A673 (cell line): ENCODE measurements at regions not wholly inside any gene's neighbourhood (a gene's known extent, or its start where the extent isn't known, plus 50 kb on each side); places are given as distances from the start of the nearest gene placed in this dataset.

Experiments used
- BruUV-seq: library from RNA; stranded (reverse); fragments of 400-500 nt; replicated peaks from 2 replicates; lab custom pipeline; 2021; lab: Mats Ljungman, UMichigan
- CTCF ChIA-PET: fragments of 300-600 bp; sonication (Branson Sonifier 250); formaldehyde crosslinking; loops from one replicate; lab custom pipeline; 2022; ENCODE audit warnings: antibody characterized with exemption; lab: Charles Lee
- POLR2A ChIA-PET: fragments of 300-600 bp; sonication (Branson Sonifier 250); formaldehyde crosslinking; loops from one replicate; lab custom pipeline; 2022; ENCODE audit warnings: antibody characterized with exemption; ENCODE audit not compliant: low non-redundant PET; lab: Charles Lee
- DNase-seq: peaks from one replicate; pipeline ENCODE4 v3.0.0-alpha.2; 2015; ENCODE audit warnings: low spot score
- H3K27ac ChIP-seq: fragments of 200-600 bp; sonication (generic); 2 replicates; pipeline ENCODE4 v1.5.1; 2016; ENCODE audit warnings: mixed run types, low read depth, mild to moderate bottlenecking, mixed read lengths, antibody characterized with exemption, low read length; ENCODE audit not compliant: poor library complexity, severe bottlenecking
- H3K27me3 ChIP-seq: fragments of 200-600 bp; sonication (generic); replicated peaks from 2 replicates; pipeline ENCODE4 v1.6.1; 2017; ENCODE audit warnings: mixed run types, low read depth, mild to moderate bottlenecking, mixed read lengths, antibody characterized with exemption, low read length; ENCODE audit not compliant: insufficient read depth, poor library complexity
- H3K36me3 ChIP-seq: fragments of 200-600 bp; sonication (generic); 2 replicates; pipeline ENCODE4 v1.6.1; 2016; ENCODE audit warnings: mixed run types, mild to moderate bottlenecking, mixed read lengths, antibody characterized with exemption, low read length; ENCODE audit not compliant: insufficient read depth, poor library complexity, severe bottlenecking
- H3K4me1 ChIP-seq: fragments of 200-600 bp; sonication (generic); 2 replicates; pipeline ENCODE4 v1.6.1; 2017; ENCODE audit warnings: mixed run types, mild to moderate bottlenecking, mixed read lengths, antibody characterized with exemption, low read length; ENCODE audit not compliant: insufficient read depth, poor library complexity, severe bottlenecking
- H3K4me3 ChIP-seq: fragments of 200-600 bp; sonication (generic); 2 replicates; pipeline ENCODE4 v1.5.1; 2016; ENCODE audit warnings: low read depth, mixed run types, mild to moderate bottlenecking, mixed read lengths, low read length; ENCODE audit not compliant: poor library complexity, severe bottlenecking
- H3K9me3 ChIP-seq: fragments of 200-600 bp; sonication (generic); 2 replicates; pipeline ENCODE4 v1.6.1; 2016; ENCODE audit warnings: mixed run types, low read depth, mild to moderate bottlenecking, mixed read lengths, antibody characterized with exemption, low read length; ENCODE audit not compliant: poor library complexity, severe bottlenecking
- EZH2 ChIP-seq: fragments of 200-600 bp; sonication (generic); IDR thresholded peaks from 2 replicates; pipeline ENCODE4 v1.6.1; 2017; ENCODE audit warnings: borderline replicate concordance, low read depth, mild to moderate bottlenecking, mixed read lengths, antibody characterized with exemption, low read length; ENCODE audit not compliant: poor library complexity, severe bottlenecking
- intact Hi-C: fragments of 100-400 bp; cut with micrococcal nuclease; formaldehyde crosslinking; loops from one replicate; pipeline ENCODE4 v1.10.0; 2022; ENCODE audit not compliant: unreplicated experiment
- TF ChIP-seq, protein P1 (sequence below): fragments of 300-800, 200-600 bp; sonication (generic); conservative IDR thresholded peaks from 2 replicates; pipeline ENCODE4 v1.5.1; 2017; ENCODE audit warnings: low read depth, mild to moderate bottlenecking, antibody characterized with exemption, low read length, moderate library complexity, mixed read lengths

DNA sequence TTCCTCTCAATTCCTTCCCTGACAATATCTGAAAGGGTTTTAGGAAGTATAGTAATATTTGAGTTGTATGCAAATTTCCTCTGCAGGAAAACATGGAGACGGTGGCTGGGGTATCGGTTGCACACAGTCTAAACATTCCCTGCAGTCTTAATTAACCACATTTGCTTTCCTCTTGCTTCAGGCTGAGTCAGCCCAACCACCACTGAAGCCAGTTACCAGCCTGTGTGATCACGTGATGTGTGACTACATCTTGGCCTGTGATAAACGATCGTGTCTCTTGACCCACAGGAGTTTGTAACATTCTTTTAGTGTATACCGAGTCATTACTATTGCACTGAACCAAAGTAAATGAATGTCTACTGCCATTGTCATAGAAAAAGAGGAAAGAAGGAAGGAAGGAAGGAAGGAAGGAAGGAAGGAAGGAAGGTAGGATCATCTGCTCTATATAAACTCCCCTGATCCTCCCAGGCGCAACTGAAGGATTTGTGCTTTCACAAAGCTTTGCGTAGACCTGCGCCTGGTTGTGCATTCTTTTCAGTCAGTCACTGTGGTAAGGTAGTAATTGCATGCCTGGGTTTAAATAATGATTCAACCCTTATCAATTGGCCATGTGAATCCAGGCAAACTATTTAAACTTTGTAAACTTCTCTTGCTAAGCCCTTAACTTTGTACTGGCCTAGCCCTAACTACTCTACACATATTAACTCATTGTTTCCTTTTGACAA lies 280.6 kb upstream of the SALL1 start:
- POLR2A ChIA-PET, result interaction anchor here (0.6 kb wide), 1 partner anchor 242 kb away, joined by 4 read pairs; no protein-coding TSS in a partner anchor

DNA sequence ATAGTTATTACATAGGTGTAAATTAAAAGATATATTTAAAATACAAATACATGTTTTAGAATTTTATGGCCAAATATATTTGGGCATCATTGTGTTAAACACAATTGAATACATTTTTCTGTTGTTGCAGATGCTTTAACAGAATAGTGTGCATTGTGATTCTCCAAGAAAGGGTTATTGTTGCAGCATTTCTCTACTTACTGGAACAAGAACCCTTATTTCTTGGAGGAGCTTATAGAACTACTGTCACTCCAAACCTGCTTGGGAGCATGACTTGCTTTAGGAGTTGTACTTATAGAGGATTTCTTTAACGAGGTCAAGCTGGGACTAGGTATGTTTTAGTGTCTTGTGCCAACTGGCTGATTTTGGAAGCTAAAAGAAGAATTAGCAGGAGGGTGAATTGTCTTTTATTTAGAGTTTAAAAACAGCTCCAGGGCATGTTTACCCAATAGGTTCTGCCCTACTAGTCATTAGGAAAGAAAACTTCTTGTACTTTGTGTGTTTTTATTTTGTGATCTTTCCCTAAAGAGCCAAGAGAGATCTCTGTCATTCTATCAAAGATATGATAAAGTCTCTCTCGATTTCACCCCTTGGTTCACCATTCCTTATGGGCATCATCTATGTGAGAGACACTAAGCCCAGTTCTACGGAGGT lies 279.8 kb upstream of the SALL1 start:
- H3K27me3 ChIP-seq, result no peaks in the 10 kb centered on the region
- TF ChIP-seq EZH2, result no peak
- TF ChIP-seq, protein P1, sequence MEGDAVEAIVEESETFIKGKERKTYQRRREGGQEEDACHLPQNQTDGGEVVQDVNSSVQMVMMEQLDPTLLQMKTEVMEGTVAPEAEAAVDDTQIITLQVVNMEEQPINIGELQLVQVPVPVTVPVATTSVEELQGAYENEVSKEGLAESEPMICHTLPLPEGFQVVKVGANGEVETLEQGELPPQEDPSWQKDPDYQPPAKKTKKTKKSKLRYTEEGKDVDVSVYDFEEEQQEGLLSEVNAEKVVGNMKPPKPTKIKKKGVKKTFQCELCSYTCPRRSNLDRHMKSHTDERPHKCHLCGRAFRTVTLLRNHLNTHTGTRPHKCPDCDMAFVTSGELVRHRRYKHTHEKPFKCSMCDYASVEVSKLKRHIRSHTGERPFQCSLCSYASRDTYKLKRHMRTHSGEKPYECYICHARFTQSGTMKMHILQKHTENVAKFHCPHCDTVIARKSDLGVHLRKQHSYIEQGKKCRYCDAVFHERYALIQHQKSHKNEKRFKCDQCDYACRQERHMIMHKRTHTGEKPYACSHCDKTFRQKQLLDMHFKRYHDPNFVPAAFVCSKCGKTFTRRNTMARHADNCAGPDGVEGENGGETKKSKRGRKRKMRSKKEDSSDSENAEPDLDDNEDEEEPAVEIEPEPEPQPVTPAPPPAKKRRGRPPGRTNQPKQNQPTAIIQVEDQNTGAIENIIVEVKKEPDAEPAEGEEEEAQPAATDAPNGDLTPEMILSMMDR, result no peak
- POLR2A ChIA-PET, result no interaction called here
- no peak for DNase-seq
- H3K4me1 ChIP-seq, result peaks cover 43% of the 10 kb centered on the region
- no peaks in the 10 kb centered on the region for H3K9me3 ChIP-seq
- H3K36me3 ChIP-seq, result no peaks in the 10 kb centered on the region
- peak overlapping the region; percentile 87 for H3K27ac ChIP-seq
- BruUV-seq, result TSS peak; percentile 98
- no peak overlapping the region for H3K4me3 ChIP-seq
- intact Hi-C loops, result loop anchor here (1.0 to 5.0 kb wide), 5 partner anchors 191 to 551 kb away; partner anchors contain the start of gene SALL1
- CTCF ChIA-PET, result no interaction called here

More for the DNA sequence above, 280.6 kb upstream of the SALL1 start:
- TF ChIP-seq EZH2, result no peak
- TF ChIP-seq, protein P1, result no peak
- CTCF ChIA-PET, result interaction anchor here (0.6 kb wide), 1 partner anchor 10 kb away, joined by 11 read pairs; no protein-coding TSS in a partner anchor
- peak; percentile 97 for DNase-seq
- no peaks in the 10 kb centered on the region for H3K9me3 ChIP-seq
- peaks cover 35% of the 10 kb centered on the region for H3K4me1 ChIP-seq
- intact Hi-C loops, result loop anchor here (1.0 to 5.0 kb wide), 6 partner anchors 137 to 551 kb away; partner anchors contain the start of gene SALL1
- BruUV-seq, result no TSS peak
- no peaks in the 10 kb centered on the region for H3K36me3 ChIP-seq
- peak overlapping the region; percentile 87 for H3K27ac ChIP-seq
- no peaks in the 10 kb centered on the region for H3K27me3 ChIP-seq
- H3K4me3 ChIP-seq, result no peak overlapping the region

DNA sequence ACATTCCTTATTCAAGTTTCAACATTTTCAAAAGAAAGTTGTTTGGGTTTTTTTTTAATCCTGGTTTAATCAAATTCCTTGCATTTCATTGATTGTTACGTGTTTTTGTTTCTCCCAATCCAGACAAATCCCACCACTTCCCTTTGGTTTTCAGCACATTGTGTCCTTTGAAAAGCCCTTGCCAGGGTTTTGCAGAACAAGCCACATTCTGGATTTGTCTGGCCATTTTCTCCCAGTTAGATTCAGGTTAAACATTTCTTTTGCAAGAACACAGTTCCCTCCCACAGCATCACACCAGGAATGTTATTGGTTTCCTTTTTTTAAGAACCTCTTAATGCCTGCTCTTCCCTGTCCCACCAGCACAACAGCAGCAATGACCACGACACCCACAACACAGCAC lies 278.0 kb upstream of the SALL1 start:
- Histone ChIP-seq H3K4me1 (peaks cover 41% of the 10 kb centered on the region), H3K27me3 (no peaks in the 10 kb centered on the region), H3K27ac (no peak overlapping the region), H3K9me3 (no peaks in the 10 kb centered on the region), H3K4me3 (no peak overlapping the region), H3K36me3 (no peaks in the 10 kb centered on the region)
- CTCF ChIA-PET, result interaction anchor here (0.5 kb wide), 1 partner anchor 96 kb away, joined by 3 read pairs; no protein-coding TSS in a partner anchor
- no peak for DNase-seq
- intact Hi-C loops, result no loop called here
- TF ChIP-seq, protein P1, result no peak
- TF ChIP-seq EZH2, result no peak
- POLR2A ChIA-PET, result no interaction called here
- BruUV-seq, result no TSS peak
